ENCODE measurements at regions not wholly inside any gene's neighbourhood (a gene's known extent, or its start where the extent isn't known, plus 50 kb on each side); places are given as distances from the start of the nearest gene placed in this dataset.

DNA sequence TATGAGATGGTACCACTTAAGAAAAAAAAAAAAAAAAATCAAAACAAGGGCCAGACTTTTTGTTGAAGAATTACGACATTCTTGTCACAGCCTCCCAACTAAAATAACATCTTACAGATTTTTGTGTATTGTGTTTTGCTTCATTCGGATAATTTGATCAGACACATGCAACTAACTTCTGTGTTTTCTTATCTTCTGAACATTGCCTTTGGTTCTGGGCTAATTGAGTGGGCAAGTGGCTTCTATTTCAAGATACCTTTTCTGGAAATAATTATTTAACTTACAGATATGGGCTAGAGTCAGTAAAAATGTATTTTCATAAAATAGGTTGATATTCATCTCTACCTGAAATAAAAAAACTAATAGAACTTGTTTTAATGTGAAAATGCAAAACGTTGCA, 165.1 kb downstream of the ANKRD7 start:
- TF ChIP-seq, protein P1, sequence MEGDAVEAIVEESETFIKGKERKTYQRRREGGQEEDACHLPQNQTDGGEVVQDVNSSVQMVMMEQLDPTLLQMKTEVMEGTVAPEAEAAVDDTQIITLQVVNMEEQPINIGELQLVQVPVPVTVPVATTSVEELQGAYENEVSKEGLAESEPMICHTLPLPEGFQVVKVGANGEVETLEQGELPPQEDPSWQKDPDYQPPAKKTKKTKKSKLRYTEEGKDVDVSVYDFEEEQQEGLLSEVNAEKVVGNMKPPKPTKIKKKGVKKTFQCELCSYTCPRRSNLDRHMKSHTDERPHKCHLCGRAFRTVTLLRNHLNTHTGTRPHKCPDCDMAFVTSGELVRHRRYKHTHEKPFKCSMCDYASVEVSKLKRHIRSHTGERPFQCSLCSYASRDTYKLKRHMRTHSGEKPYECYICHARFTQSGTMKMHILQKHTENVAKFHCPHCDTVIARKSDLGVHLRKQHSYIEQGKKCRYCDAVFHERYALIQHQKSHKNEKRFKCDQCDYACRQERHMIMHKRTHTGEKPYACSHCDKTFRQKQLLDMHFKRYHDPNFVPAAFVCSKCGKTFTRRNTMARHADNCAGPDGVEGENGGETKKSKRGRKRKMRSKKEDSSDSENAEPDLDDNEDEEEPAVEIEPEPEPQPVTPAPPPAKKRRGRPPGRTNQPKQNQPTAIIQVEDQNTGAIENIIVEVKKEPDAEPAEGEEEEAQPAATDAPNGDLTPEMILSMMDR (IDR thresholded peaks at IDR 0.05): no peak
- TF ChIP-seq EZH2 (IDR thresholded peaks at IDR 0.05; ENCODE audit: borderline replicate concordance, insufficient read depth, low read depth, low read length, poor library complexity, severe bottlenecking): no peak
